ENCODE measurements at regions not wholly inside any gene's neighbourhood (a gene's known extent, or its start where the extent isn't known, plus 50 kb on each side); places are given as distances from the start of the nearest gene placed in this dataset.

DNA sequence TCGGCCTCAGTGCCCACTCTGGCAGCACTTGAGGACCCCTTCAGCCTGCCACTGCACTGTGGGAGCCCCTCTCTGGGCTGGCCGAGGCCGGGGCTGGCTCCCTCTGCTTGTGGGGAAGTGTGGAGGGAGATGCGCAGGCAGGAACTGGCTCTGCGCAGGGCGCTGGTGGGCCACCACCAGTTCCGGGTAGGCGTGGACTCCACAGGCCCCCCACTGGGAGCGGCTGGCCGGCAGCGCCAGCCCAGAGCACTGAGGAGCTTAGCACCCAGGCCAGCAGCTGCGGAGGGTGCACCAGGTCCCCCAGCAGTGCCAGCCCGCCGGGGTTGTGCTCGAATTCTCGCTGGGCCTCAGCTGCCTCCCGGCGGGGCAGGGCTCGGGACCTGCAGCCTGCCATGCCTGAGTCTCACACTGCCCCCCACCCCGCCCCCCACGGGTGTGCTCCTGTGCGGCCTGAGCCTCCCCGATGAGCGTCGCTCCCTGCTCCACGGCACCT is 216.9 kb upstream of the TACR3 start:
- TF ChIP-seq, protein P1, sequence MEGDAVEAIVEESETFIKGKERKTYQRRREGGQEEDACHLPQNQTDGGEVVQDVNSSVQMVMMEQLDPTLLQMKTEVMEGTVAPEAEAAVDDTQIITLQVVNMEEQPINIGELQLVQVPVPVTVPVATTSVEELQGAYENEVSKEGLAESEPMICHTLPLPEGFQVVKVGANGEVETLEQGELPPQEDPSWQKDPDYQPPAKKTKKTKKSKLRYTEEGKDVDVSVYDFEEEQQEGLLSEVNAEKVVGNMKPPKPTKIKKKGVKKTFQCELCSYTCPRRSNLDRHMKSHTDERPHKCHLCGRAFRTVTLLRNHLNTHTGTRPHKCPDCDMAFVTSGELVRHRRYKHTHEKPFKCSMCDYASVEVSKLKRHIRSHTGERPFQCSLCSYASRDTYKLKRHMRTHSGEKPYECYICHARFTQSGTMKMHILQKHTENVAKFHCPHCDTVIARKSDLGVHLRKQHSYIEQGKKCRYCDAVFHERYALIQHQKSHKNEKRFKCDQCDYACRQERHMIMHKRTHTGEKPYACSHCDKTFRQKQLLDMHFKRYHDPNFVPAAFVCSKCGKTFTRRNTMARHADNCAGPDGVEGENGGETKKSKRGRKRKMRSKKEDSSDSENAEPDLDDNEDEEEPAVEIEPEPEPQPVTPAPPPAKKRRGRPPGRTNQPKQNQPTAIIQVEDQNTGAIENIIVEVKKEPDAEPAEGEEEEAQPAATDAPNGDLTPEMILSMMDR (conservative IDR thresholded peaks at IDR 0.05 in 1 of 2, IDR thresholded peaks at IDR 0.05 in 1 of 2; ENCODE audit: low read depth in 1 of 2, low read length in 2 of 2), result no peak
- no peak for TF ChIP-seq EZH2 (IDR thresholded peaks at IDR 0.05; ENCODE audit: low read length, missing control alignments)
